ENCODE measurements at regions not wholly inside any gene's neighbourhood (a gene's known extent, or its start where the extent isn't known, plus 50 kb on each side); places are given as distances from the start of the nearest gene placed in this dataset.

DNA sequence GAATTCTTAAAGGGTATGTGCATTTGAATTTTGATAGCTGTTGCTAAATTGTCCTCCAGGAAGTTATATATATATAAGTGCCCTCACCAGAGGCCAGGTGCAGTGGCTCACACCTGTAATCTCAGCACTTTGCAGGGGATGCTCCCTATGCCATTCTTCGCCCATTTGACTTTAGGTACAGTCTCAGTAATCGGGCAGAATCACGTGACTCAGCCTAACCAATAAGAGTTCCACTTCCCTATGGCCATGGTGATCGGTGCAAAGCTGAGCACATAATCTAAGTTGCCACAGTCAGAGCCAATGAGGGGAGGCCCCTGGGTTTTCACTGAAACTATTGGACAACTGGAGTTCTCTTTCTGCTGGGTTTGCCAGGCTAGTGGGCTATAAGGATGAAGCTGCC lies 274.6 kb upstream of the TBX3 start:
- TF ChIP-seq EZH2phosphoT487 (IDR thresholded peaks at IDR 0.05; ENCODE audit: insufficient read depth, low read depth) = no peak
- no peak for TF ChIP-seq EZH2 (IDR thresholded peaks at IDR 0.05; ENCODE audit: insufficient read depth, poor library complexity, severe bottlenecking)

Measured in GM23248 (cell line).